Upper lobe of left lung (tissue), 4 donors: ENCODE measurements at regions not wholly inside any gene's neighbourhood (a gene's known extent, or its start where the extent isn't known, plus 50 kb on each side); places are given as distances from the start of the nearest gene placed in this dataset.

Source experiments
- CTCF ChIP-seq, 6 experiments: fragments of 450-650 bp in 4 of 6; fragments of 200-600 bp in 2 of 6; sonication (generic) in 2 of 6; IDR thresholded peaks; one replicate each; pipeline ENCODE4 v1.5.1; 2016 to 2019; ENCODE audit warnings: antibody characterized with exemption in 6 of 6
- POLR2A ChIP-seq, 4 donors: fragments of 450-650 bp; IDR thresholded peaks; one replicate each; pipeline ENCODE4 v1.5.1; 2016 to 2017; ENCODE audit warnings: antibody characterized with exemption in 4 of 4, mild to moderate bottlenecking in 2 of 4

- TF ChIP-seq CTCF (IDR thresholded peaks at IDR 0.05) (no peak), POLR2A (IDR thresholded peaks at IDR 0.05) (no peak)
Observed at GRCh38 chr10:105370692-105371091, 729.6 kb downstream of the SORCS3 start.
